ENCODE measurements at regions not wholly inside any gene's neighbourhood (a gene's known extent, or its start where the extent isn't known, plus 50 kb on each side); places are given as distances from the start of the nearest gene placed in this dataset.

- TF ChIP-seq CTCF (IDR thresholded peaks at IDR 0.05; ENCODE audit: low read length) (no peak), EZH2 (IDR thresholded peaks at IDR 0.05; ENCODE audit: borderline replicate concordance, low read length) (no peak)
Measured at GRCh38 chr6:139940741-139941729, 566.6 kb upstream of the CITED2 start.
